ENCODE measurements at regions not wholly inside any gene's neighbourhood (a gene's known extent, or its start where the extent isn't known, plus 50 kb on each side); places are given as distances from the start of the nearest gene placed in this dataset.

- H3K4me3 ChIP-seq (ENCODE audit: low read depth, low read length): no peak overlapping the region
- DNase-seq (ENCODE audit: low read depth): no peak
- no peak for TF ChIP-seq POLR2A (IDR thresholded peaks at IDR 0.05; ENCODE audit: extremely low read depth, insufficient read length)
- TF ChIP-seq, protein P1, sequence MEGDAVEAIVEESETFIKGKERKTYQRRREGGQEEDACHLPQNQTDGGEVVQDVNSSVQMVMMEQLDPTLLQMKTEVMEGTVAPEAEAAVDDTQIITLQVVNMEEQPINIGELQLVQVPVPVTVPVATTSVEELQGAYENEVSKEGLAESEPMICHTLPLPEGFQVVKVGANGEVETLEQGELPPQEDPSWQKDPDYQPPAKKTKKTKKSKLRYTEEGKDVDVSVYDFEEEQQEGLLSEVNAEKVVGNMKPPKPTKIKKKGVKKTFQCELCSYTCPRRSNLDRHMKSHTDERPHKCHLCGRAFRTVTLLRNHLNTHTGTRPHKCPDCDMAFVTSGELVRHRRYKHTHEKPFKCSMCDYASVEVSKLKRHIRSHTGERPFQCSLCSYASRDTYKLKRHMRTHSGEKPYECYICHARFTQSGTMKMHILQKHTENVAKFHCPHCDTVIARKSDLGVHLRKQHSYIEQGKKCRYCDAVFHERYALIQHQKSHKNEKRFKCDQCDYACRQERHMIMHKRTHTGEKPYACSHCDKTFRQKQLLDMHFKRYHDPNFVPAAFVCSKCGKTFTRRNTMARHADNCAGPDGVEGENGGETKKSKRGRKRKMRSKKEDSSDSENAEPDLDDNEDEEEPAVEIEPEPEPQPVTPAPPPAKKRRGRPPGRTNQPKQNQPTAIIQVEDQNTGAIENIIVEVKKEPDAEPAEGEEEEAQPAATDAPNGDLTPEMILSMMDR (IDR thresholded peaks at IDR 0.05; ENCODE audit: low read depth, low read length): no peak
These were observed 139.1 kb upstream of the ADRA1B start for GRCh38 chr5:159777049-159777660.

GRCh38 chr5:159779481-159779880 is 136.8 kb upstream of the ADRA1B start:
- H3K4me3 ChIP-seq (ENCODE audit: low read depth, low read length): no peak overlapping the region
- TF ChIP-seq POLR2A (IDR thresholded peaks at IDR 0.05; ENCODE audit: extremely low read depth, insufficient read length) (no peak), MAX (IDR thresholded peaks at IDR 0.05; ENCODE audit: low read depth, low read length) (no peak), MYC (IDR thresholded peaks at IDR 0.05; ENCODE audit: low read depth, low read length) (no peak)
- TF ChIP-seq, protein P1 (IDR thresholded peaks at IDR 0.05; ENCODE audit: low read depth, low read length): no peak
- DNase-seq (ENCODE audit: low read depth): no peak

GRCh38 chr5:159780246-159780645 is 136.0 kb upstream of the ADRA1B start:
- TF ChIP-seq MYC (IDR thresholded peaks at IDR 0.05; ENCODE audit: low read depth, low read length): no peak
- no peak for TF ChIP-seq MAX (IDR thresholded peaks at IDR 0.05; ENCODE audit: low read depth, low read length)
- TF ChIP-seq POLR2A (IDR thresholded peaks at IDR 0.05; ENCODE audit: extremely low read depth, insufficient read length): no peak
- TF ChIP-seq, protein P1 (IDR thresholded peaks at IDR 0.05; ENCODE audit: low read depth, low read length): no peak
- no peak overlapping the region for H3K4me3 ChIP-seq (ENCODE audit: low read depth, low read length)
- DNase-seq (ENCODE audit: low read depth): no peak

DNA sequence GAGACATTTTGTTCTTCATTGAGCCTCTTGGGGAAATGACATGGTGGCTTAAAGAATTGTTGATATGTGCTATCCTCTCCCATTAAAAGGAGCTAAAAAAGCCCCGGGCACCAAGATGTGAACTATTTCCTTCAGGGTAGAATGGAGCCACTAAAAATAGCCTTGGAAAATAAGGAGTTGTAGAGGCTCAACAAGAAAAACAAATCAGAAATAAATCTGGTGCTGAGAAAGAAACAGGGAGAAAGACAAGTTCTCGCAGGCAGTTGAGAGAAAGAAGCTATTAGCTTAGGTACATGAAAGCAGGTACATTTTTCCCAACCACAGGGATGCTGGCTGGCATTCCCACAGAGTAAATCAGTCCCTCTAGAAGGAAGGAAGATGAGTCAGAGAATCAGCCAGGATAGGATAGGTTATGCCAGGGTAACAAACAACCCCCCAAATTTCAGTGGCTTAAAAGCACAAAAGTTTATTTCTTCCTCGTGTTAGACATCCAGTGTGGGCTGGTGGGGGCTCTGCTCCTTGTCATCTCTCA is 134.6 kb upstream of the ADRA1B start:
- no peak for TF ChIP-seq MAX (IDR thresholded peaks at IDR 0.05; ENCODE audit: low read depth, low read length)
- TF ChIP-seq, protein P1 (IDR thresholded peaks at IDR 0.05; ENCODE audit: low read depth, low read length): no peak
- no peak overlapping the region for H3K4me3 ChIP-seq (ENCODE audit: low read depth, low read length)
- no peak for DNase-seq (ENCODE audit: low read depth)

DNA sequence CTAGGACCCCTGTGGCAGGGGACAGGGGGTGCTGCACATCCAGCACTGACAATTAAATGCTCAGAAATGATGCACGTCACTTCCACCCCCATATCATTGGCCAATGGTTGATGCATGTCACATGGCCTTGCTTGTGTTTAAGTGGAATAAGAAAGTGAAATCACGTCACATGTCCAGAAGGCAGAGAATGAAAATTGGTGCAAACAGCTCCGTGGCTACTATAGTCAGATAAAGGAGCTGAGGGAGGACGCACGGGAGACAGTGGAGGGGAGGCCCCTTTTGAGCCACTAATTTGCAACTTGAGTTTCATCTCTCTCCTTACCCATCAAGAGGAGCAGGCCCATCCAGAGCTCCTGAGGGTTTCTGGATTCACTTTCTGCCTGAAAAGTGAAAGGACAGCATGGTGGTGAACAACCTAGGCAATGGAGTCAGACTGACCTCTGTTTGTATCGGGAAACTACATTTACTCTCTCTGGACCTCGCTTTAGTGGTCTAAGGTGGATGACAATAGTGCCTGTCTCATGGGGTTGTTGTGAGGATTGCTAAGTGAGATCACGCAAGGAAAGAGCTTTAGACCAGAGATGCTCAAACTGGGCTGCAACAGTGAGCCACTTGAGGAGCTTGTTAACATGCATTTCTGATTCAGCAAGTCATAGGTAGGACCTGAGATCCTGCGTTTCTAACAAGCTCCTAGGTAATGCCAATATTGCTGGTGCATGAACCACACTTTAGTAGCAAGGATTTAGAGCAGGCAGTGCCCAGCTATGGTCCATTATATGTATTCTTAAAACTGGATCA is 133.9 kb upstream of the ADRA1B start:
- H3K4me3 ChIP-seq (ENCODE audit: low read depth, low read length): no peak overlapping the region
- DNase-seq (ENCODE audit: low read depth): no peak
- TF ChIP-seq, protein P1 (IDR thresholded peaks at IDR 0.05; ENCODE audit: low read depth, low read length): no peak
- TF ChIP-seq MAX (IDR thresholded peaks at IDR 0.05; ENCODE audit: low read depth, low read length) (no peak), MYC (IDR thresholded peaks at IDR 0.05; ENCODE audit: low read depth, low read length) (no peak), POLR2A (IDR thresholded peaks at IDR 0.05; ENCODE audit: extremely low read depth, insufficient read length) (no peak)
